ENCODE measurements at regions not wholly inside any gene's neighbourhood (a gene's known extent, or its start where the extent isn't known, plus 50 kb on each side); places are given as distances from the start of the nearest gene placed in this dataset.

GRCh38 chr10:92758594-92758993 lies 68.8 kb downstream of the HHEX start (continued):
- TF ChIP-seq XRCC4 (IDR thresholded peaks at IDR 0.05; ENCODE audit: extremely low read depth, insufficient read depth, insufficient read length) = no peak
- no peak for TF ChIP-seq FOXJ2 (tag; IDR thresholded peaks at IDR 0.05)

- in situ Hi-C loops (cut with MboI) = no loop called here
- WGBS (ENCODE audit: insufficient coverage, low coverage, missing lambda C conversion rate) = 0% methylated on average over 1 of the region's 1 CpG
- H3K4me2 ChIP-seq (ENCODE audit: insufficient read depth, low read length) = peak overlapping the region; percentile 31; the same call in 1 of the 2 replicates
- no TSS peak for BruUV-seq (replicated peaks)
- peak overlapping the region; percentile 84 for H2AFZ ChIP-seq (ENCODE audit: low read depth, low read length)
- H3K79me2 ChIP-seq (ENCODE audit: control insufficient read depth, insufficient read depth, low read length) = peaks cover 3% of the 10 kb centered on the region; the same call in 1 of the 3 replicates
- peak overlapping the region in 1 of 2 experiments; percentile 36; a peak in 2 of 4 replicates for H3K9ac ChIP-seq (ENCODE audit: insufficient read depth in 1 of 2, low read depth in 2 of 2, low read length in 2 of 2)
- ChIA-PET CTCF (ENCODE audit: low intra/inter-chr PET ratio) (no interaction called here), POLR2A (interaction anchor here (0.8 kb wide), 1 partner anchor 49 kb away, joined by 3 read pairs; no protein-coding TSS in a partner anchor)
- H3K27me3 ChIP-seq (ENCODE audit: control insufficient read depth in 2 of 2, insufficient read depth in 2 of 2, low read length in 2 of 2) = no peaks in the 10 kb centered on the region
- H3K9me3 ChIP-seq (replicated peaks; ENCODE audit: control insufficient read depth, insufficient read depth, low read depth, low read length) = no peaks in the 10 kb centered on the region
- H4K20me1 ChIP-seq (replicated peaks; ENCODE audit: control insufficient read depth, insufficient read depth, low read length) = no peaks in the 10 kb centered on the region
- DNase-seq (ENCODE audit: extremely low read depth in 1 of 4, low spot score in 3 of 4) (peak in 1 of 4 experiments; percentile 31), ATAC-seq (no peak), FAIRE-seq (no peak)
- no peaks in the 10 kb centered on the region for H3K9me1 ChIP-seq (ENCODE audit: control insufficient read depth, insufficient read depth, low read length)
- no peaks in the 10 kb centered on the region for H3K36me3 ChIP-seq (ENCODE audit: control insufficient read depth, insufficient read depth, low read length)
- H3K27ac ChIP-seq (ENCODE audit: extremely low read depth, low read depth, low read length) = peak overlapping the region; percentile 59
- peaks cover 7 to 40% of the 10 kb centered on the region in 2 experiments for H3K4me1 ChIP-seq (replicated peaks in 1 of 2; ENCODE audit: control insufficient read depth in 2 of 2, insufficient read depth in 2 of 2, low read length in 2 of 2)
- intact Hi-C loops (cut with micrococcal nuclease) = no loop called here
- H3K4me3 ChIP-seq = no peak overlapping the region
- peak; percentile 34; the same call in 1 of the 2 replicates for TF ChIP-seq FOSL1 (tag; conservative IDR thresholded peaks at IDR 0.05)
- TF ChIP-seq, protein P1, sequence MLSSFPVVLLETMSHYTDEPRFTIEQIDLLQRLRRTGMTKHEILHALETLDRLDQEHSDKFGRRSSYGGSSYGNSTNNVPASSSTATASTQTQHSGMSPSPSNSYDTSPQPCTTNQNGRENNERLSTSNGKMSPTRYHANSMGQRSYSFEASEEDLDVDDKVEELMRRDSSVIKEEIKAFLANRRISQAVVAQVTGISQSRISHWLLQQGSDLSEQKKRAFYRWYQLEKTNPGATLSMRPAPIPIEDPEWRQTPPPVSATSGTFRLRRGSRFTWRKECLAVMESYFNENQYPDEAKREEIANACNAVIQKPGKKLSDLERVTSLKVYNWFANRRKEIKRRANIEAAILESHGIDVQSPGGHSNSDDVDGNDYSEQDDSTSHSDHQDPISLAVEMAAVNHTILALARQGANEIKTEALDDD (IDR thresholded peaks at IDR 0.05) = peak; percentile 55
- TF ChIP-seq, protein P2, sequence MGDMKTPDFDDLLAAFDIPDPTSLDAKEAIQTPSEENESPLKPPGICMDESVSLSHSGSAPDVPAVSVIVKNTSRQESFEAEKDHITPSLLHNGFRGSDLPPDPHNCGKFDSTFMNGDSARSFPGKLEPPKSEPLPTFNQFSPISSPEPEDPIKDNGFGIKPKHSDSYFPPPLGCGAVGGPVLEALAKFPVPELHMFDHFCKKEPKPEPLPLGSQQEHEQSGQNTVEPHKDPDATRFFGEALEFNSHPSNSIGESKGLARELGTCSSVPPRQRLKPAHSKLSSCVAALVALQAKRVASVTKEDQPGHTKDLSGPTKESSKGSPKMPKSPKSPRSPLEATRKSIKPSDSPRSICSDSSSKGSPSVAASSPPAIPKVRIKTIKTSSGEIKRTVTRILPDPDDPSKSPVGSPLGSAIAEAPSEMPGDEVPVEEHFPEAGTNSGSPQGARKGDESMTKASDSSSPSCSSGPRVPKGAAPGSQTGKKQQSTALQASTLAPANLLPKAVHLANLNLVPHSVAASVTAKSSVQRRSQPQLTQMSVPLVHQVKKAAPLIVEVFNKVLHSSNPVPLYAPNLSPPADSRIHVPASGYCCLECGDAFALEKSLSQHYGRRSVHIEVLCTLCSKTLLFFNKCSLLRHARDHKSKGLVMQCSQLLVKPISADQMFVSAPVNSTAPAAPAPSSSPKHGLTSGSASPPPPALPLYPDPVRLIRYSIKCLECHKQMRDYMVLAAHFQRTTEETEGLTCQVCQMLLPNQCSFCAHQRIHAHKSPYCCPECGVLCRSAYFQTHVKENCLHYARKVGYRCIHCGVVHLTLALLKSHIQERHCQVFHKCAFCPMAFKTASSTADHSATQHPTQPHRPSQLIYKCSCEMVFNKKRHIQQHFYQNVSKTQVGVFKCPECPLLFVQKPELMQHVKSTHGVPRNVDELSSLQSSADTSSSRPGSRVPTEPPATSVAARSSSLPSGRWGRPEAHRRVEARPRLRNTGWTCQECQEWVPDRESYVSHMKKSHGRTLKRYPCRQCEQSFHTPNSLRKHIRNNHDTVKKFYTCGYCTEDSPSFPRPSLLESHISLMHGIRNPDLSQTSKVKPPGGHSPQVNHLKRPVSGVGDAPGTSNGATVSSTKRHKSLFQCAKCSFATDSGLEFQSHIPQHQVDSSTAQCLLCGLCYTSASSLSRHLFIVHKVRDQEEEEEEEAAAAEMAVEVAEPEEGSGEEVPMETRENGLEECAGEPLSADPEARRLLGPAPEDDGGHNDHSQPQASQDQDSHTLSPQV (IDR thresholded peaks at IDR 0.05) = peak; percentile 66; the same call in 1 of the 2 replicates
- peak; percentile 22; the same call in 1 of the 2 replicates for TF ChIP-seq ZNF644 (tag; IDR thresholded peaks at IDR 0.05; ENCODE audit: low read depth)
- TF ChIP-seq NFRKB (IDR thresholded peaks at IDR 0.05; ENCODE audit: low read depth) = no peak
- TF ChIP-seq, protein P3, sequence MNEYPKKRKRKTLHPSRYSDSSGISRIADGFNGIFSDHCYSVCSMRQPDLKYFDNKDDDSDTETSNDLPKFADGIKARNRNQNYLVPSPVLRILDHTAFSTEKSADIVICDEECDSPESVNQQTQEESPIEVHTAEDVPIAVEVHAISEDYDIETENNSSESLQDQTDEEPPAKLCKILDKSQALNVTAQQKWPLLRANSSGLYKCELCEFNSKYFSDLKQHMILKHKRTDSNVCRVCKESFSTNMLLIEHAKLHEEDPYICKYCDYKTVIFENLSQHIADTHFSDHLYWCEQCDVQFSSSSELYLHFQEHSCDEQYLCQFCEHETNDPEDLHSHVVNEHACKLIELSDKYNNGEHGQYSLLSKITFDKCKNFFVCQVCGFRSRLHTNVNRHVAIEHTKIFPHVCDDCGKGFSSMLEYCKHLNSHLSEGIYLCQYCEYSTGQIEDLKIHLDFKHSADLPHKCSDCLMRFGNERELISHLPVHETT (CRISPR knock-in tag; conservative IDR thresholded peaks at IDR 0.05 in 1 of 2, IDR thresholded peaks at IDR 0.05 in 1 of 2) = 0 out of 4 replicates have a peak, but pooled peaks of 1 of the 2 experiments have one; percentile 29
- TF ChIP-seq MAFK (IDR thresholded peaks at IDR 0.05; ENCODE audit: low read length) = peak; percentile 75; the same call in 1 of the 2 replicates
- TF ChIP-seq POLR2A (conservative IDR thresholded peaks at IDR 0.05) = no peak
- TF ChIP-seq JUND (IDR thresholded peaks at IDR 0.05; ENCODE audit: borderline replicate concordance, low read depth, low read length) = no peak
- 0 out of 3 replicates have a peak, but pooled peaks have one; percentile 13 for TF ChIP-seq JUND (tag; IDR thresholded peaks at IDR 0.05; ENCODE audit: borderline replicate concordance, low read depth, low read length)
- peak; percentile 95 for TF ChIP-seq ZNF316 (IDR thresholded peaks at IDR 0.05)
- TF ChIP-seq ZNF766 (CRISPR knock-in tag; conservative IDR thresholded peaks at IDR 0.05) = peak; percentile 24; the same call in 1 of the 2 replicates
- TF ChIP-seq NFE2 (IDR thresholded peaks at IDR 0.05; ENCODE audit: low read depth) = peak; percentile 90
- peak; percentile 85 for TF ChIP-seq MAFG (tag; conservative IDR thresholded peaks at IDR 0.05)
These were observed 70.9 kb downstream of the HHEX start for GRCh38 chr10:92760609-92761008.

Data from K562 (cell line).